Loucy (cell line): ENCODE measurements at regions not wholly inside any gene's neighbourhood (a gene's known extent, or its start where the extent isn't known, plus 50 kb on each side); places are given as distances from the start of the nearest gene placed in this dataset.

Source experiments
- H2AFZ ChIP-seq: fragments of 200-600 bp; sonication (generic); 2 replicates; pipeline ENCODE4 v1.6.0; 2016; ENCODE audit warnings: antibody characterized with exemption, mild to moderate bottlenecking, low read length, moderate library complexity
- H3F3A ChIP-seq: fragments of 200-600 bp; 2 replicates; pipeline ENCODE4 v1.6.0; 2016; ENCODE audit warnings: antibody characterized with exemption, low read depth, mild to moderate bottlenecking
- H3K27me3 ChIP-seq: fragments of 200-600 bp; sonication (generic); 2 replicates; pipeline ENCODE4 v1.6.1; 2014; ENCODE audit warnings: low read length, mild to moderate bottlenecking; ENCODE audit not compliant: insufficient read depth, poor library complexity, severe bottlenecking
- H3K36me3 ChIP-seq: fragments of 200-600 bp; sonication (generic); 2 replicates; pipeline ENCODE4 v1.6.1; 2016; ENCODE audit warnings: low read length; ENCODE audit not compliant: insufficient read depth
- H3K4me1 ChIP-seq: fragments of 200-600 bp; sonication (generic); 2 replicates; pipeline ENCODE4 v1.5.1; 2014; ENCODE audit warnings: low read length, mild to moderate bottlenecking; ENCODE audit not compliant: insufficient read depth, poor library complexity, severe bottlenecking
- H3K4me2 ChIP-seq: fragments of 200-600 bp; sonication (generic); 2 replicates; pipeline ENCODE4 v1.6.0; 2014; ENCODE audit warnings: antibody characterized with exemption, low read length, low read depth, mild to moderate bottlenecking; ENCODE audit not compliant: poor library complexity, severe bottlenecking
- H3K4me3 ChIP-seq: fragments of 200-600 bp; sonication (generic); 2 replicates; pipeline ENCODE4 v1.5.1; 2014; ENCODE audit warnings: low read length, mild to moderate bottlenecking, mixed read lengths; ENCODE audit not compliant: poor library complexity, severe bottlenecking
- H3K79me2 ChIP-seq: fragments of 200-600 bp; sonication (generic); 2 replicates; pipeline ENCODE4 v1.6.1; 2014; ENCODE audit warnings: low read length; ENCODE audit not compliant: insufficient read depth
- H3K9ac ChIP-seq: fragments of 200-600 bp; sonication (generic); 2 replicates; pipeline ENCODE4 v1.6.0; 2014; ENCODE audit warnings: mild to moderate bottlenecking, low read depth, low read length, moderate library complexity; ENCODE audit not compliant: poor library complexity, severe bottlenecking
- H3K9me2 ChIP-seq: fragments of 200-600 bp; sonication (generic); replicated peaks from 2 replicates; pipeline ENCODE4 v1.6.1; 2016; ENCODE audit warnings: low read depth, low read length, mixed read lengths
- H3K9me3 ChIP-seq: fragments of 200-600 bp; sonication (generic); 2 replicates; pipeline ENCODE4 v1.6.1; 2014; ENCODE audit warnings: mild to moderate bottlenecking, antibody characterized with exemption, low read length, low read depth; ENCODE audit not compliant: insufficient read depth
- H4K20me1 ChIP-seq: fragments of 200-600 bp; sonication (generic); 2 replicates; pipeline ENCODE4 v1.6.0; 2014; ENCODE audit warnings: antibody characterized with exemption, low read length, mild to moderate bottlenecking; ENCODE audit not compliant: insufficient read depth, poor library complexity, severe bottlenecking
- CTCF ChIP-seq: fragments of 200-600 bp; sonication (generic); conservative IDR thresholded peaks from 2 replicates; pipeline ENCODE4 v1.5.1; 2014; ENCODE audit warnings: mild to moderate bottlenecking, antibody characterized with exemption, low read length
- EZH2phosphoT487 ChIP-seq: fragments of 200-600 bp; IDR thresholded peaks from 2 replicates; pipeline ENCODE4 v1.6.1; 2018; ENCODE audit warnings: antibody characterized with exemption, mild to moderate bottlenecking, moderate library complexity, borderline replicate concordance

GRCh38 chr6:120615238-120615637 lies 719.0 kb downstream of the TBC1D32 start:
- H3K9me3 ChIP-seq: no peaks in the 10 kb centered on the region
- no peaks in the 10 kb centered on the region for H3K4me1 ChIP-seq
- no peaks in the 10 kb centered on the region for H3F3A ChIP-seq
- no peaks in the 10 kb centered on the region for H3K79me2 ChIP-seq
- no peak for TF ChIP-seq EZH2phosphoT487
- no peak for TF ChIP-seq CTCF
- no peaks in the 10 kb centered on the region for H3K36me3 ChIP-seq
- no peaks in the 10 kb centered on the region for H4K20me1 ChIP-seq
- H3K4me3 ChIP-seq: no peak overlapping the region
- no peaks in the 10 kb centered on the region for H3K27me3 ChIP-seq
- H2AFZ ChIP-seq: no peak overlapping the region
- H3K4me2 ChIP-seq: no peak overlapping the region
- no peaks in the 10 kb centered on the region for H3K9me2 ChIP-seq
- no peak overlapping the region for H3K9ac ChIP-seq

GRCh38 chr6:120614723-120615122 lies 719.6 kb downstream of the TBC1D32 start:
- Histone ChIP-seq H3K4me2 (no peak overlapping the region), H2AFZ (no peak overlapping the region), H3K9me2 (no peaks in the 10 kb centered on the region), H3K27me3 (no peaks in the 10 kb centered on the region), H3K36me3 (no peaks in the 10 kb centered on the region), H3K9ac (no peak overlapping the region), H3K9me3 (no peaks in the 10 kb centered on the region), H3K79me2 (no peaks in the 10 kb centered on the region), H3K4me3 (no peak overlapping the region), H3F3A (no peaks in the 10 kb centered on the region), H4K20me1 (no peaks in the 10 kb centered on the region), H3K4me1 (no peaks in the 10 kb centered on the region)
- TF ChIP-seq CTCF: no peak
- TF ChIP-seq EZH2phosphoT487: no peak

GRCh38 chr6:120608826-120609225 lies 725.5 kb downstream of the TBC1D32 start:
- no peak for TF ChIP-seq CTCF
- TF ChIP-seq EZH2phosphoT487: no peak
- Histone ChIP-seq H3K9me3 (no peaks in the 10 kb centered on the region), H3K4me2 (no peak overlapping the region), H3K9ac (no peak overlapping the region), H3K4me1 (no peaks in the 10 kb centered on the region), H2AFZ (no peak overlapping the region), H3K4me3 (no peak overlapping the region), H3K9me2 (no peaks in the 10 kb centered on the region), H3F3A (no peaks in the 10 kb centered on the region), H3K27me3 (no peaks in the 10 kb centered on the region), H3K36me3 (no peaks in the 10 kb centered on the region), H4K20me1 (no peaks in the 10 kb centered on the region), H3K79me2 (no peaks in the 10 kb centered on the region)
